ENCODE measurements at regions not wholly inside any gene's neighbourhood (a gene's known extent, or its start where the extent isn't known, plus 50 kb on each side); places are given as distances from the start of the nearest gene placed in this dataset.
"Not testable (repeated sequence)": the region's sequence is repeated elsewhere in the genome, so short reads cannot be mapped to it uniquely, and the experiment has no call there.

DNA sequence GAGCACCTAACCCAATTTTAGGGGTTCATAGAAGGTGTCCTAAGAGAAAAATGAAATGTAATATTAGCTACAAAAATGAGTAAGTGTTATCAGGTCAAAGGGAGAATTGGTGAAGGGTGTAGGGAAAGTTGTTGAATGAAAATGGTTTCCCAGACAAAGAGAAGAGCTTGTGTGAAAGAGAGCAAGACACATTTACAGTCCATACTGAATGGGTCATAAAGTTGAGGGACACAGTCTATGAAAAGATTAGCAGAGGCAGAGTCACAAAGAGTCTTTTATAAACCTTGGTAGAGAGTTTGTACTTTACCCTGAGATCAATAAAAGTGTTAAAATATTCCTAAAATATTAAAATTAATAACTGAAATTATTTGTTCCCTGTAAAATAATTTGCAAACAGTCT lies 759.4 kb downstream of the DIAPH3 start:
- H3K4me3 ChIP-seq (ENCODE audit: low read length): no peak overlapping the region
- H3K36me3 ChIP-seq (ENCODE audit: low read depth, low read length): no peaks in the 10 kb centered on the region
- H3K79me2 ChIP-seq (ENCODE audit: low read length): no peaks in the 10 kb centered on the region
- H3K4me2 ChIP-seq (ENCODE audit: low read length): no peak overlapping the region
- ChIA-PET POLR2A (ENCODE audit: unreplicated experiment) (no interaction called here), CTCF (no interaction called here)
- no peak overlapping the region for H2AFZ ChIP-seq (ENCODE audit: low read length)
- no peaks in the 10 kb centered on the region for H3K9me3 ChIP-seq (ENCODE audit: low read length)
- TF ChIP-seq EZH2 (IDR thresholded peaks at IDR 0.05; ENCODE audit: low read length, unreplicated experiment) (no peak), EZH2phosphoT487 (IDR thresholded peaks at IDR 0.05; ENCODE audit: borderline replicate concordance, low read length) (no peak)
- TF ChIP-seq, protein P1, sequence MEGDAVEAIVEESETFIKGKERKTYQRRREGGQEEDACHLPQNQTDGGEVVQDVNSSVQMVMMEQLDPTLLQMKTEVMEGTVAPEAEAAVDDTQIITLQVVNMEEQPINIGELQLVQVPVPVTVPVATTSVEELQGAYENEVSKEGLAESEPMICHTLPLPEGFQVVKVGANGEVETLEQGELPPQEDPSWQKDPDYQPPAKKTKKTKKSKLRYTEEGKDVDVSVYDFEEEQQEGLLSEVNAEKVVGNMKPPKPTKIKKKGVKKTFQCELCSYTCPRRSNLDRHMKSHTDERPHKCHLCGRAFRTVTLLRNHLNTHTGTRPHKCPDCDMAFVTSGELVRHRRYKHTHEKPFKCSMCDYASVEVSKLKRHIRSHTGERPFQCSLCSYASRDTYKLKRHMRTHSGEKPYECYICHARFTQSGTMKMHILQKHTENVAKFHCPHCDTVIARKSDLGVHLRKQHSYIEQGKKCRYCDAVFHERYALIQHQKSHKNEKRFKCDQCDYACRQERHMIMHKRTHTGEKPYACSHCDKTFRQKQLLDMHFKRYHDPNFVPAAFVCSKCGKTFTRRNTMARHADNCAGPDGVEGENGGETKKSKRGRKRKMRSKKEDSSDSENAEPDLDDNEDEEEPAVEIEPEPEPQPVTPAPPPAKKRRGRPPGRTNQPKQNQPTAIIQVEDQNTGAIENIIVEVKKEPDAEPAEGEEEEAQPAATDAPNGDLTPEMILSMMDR (conservative IDR thresholded peaks at IDR 0.05; ENCODE audit: low read depth, low read length): no peak
- H4K20me1 ChIP-seq (ENCODE audit: low read length): no peaks in the 10 kb centered on the region
- no peaks in the 10 kb centered on the region for H3F3A ChIP-seq (ENCODE audit: low read length, unreplicated experiment)
- no peak for DNase-seq
- intact Hi-C loops (cut with micrococcal nuclease): no loop called here
- H3K4me1 ChIP-seq (ENCODE audit: insufficient read depth, low read length): no peaks in the 10 kb centered on the region
- H3K27me3 ChIP-seq (ENCODE audit: low read length): no peaks in the 10 kb centered on the region
- no peaks in the 10 kb centered on the region for H3K9me2 ChIP-seq (replicated peaks; ENCODE audit: low read length)
- no peak overlapping the region for H3K27ac ChIP-seq (ENCODE audit: low read length)
- BruUV-seq (replicated peaks): no TSS peak
- ATAC-seq: no peak
- H3K9ac ChIP-seq (ENCODE audit: low read length): no peak overlapping the region

DNA sequence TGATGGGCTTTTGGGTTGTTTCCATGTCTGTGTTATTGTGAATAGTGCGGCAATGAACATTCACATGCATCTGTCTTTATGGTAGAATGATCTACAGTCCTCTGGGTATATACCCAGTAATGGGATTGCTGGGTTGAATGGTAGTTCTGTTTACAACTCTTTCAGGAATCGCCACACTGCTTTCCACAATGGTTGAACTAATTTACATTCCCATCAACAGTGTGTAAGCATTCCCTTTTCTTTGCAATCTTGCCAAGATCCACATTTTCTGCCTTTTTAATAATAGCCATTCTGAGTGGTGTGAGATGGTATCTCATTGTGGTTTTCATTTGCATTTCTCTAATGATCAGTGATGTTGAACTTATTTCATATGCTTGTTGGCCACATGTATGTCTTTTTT lies 756.5 kb downstream of the DIAPH3 start:
- H3K27me3 ChIP-seq (ENCODE audit: low read length); DNase-seq; H3K4me1 ChIP-seq (ENCODE audit: insufficient read depth, low read length); H3K9ac ChIP-seq (ENCODE audit: low read length); H3K36me3 ChIP-seq (ENCODE audit: low read depth, low read length); BruUV-seq (replicated peaks); ATAC-seq; H3K79me2 ChIP-seq (ENCODE audit: low read length); H3K9me3 ChIP-seq (ENCODE audit: low read length); H4K20me1 ChIP-seq (ENCODE audit: low read length); H3K4me3 ChIP-seq (ENCODE audit: low read length); intact Hi-C loops (cut with micrococcal nuclease); CTCF ChIA-PET; POLR2A ChIA-PET (ENCODE audit: unreplicated experiment); H3K4me2 ChIP-seq (ENCODE audit: low read length); H3K27ac ChIP-seq (ENCODE audit: low read length); H3F3A ChIP-seq (ENCODE audit: low read length, unreplicated experiment); H2AFZ ChIP-seq (ENCODE audit: low read length); H3K9me2 ChIP-seq (replicated peaks; ENCODE audit: low read length): not testable (repeated sequence)

DNA sequence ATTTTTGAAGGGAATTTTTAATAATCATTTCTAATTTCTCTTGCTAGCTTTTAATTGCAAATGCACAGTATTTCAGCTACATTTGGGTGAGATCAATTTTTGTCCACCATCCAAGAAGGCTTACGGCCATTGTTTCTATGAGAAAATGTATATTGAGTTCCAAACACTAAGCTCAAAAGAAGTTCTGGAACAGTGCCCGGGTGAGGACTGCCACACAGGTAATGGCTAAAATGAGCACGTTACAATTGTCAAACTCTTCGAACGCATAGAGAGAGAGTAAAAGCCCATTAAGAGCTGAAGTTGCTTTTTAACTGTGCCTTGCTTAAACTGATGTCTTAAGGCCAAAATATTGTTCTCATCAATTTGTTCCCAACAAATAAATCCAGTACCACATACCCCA lies 755.0 kb downstream of the DIAPH3 start:
- Histone ChIP-seq H3K9me3 (ENCODE audit: low read length) (no peaks in the 10 kb centered on the region), H3F3A (ENCODE audit: low read length, unreplicated experiment) (no peaks in the 10 kb centered on the region), H3K79me2 (ENCODE audit: low read length) (no peaks in the 10 kb centered on the region), H3K9me2 (replicated peaks; ENCODE audit: low read length) (no peaks in the 10 kb centered on the region), H3K4me1 (ENCODE audit: insufficient read depth, low read length) (no peaks in the 10 kb centered on the region), H4K20me1 (ENCODE audit: low read length) (no peaks in the 10 kb centered on the region), H2AFZ (ENCODE audit: low read length) (no peak overlapping the region), H3K27ac (ENCODE audit: low read length) (no peak overlapping the region), H3K27me3 (ENCODE audit: low read length) (no peaks in the 10 kb centered on the region), H3K4me2 (ENCODE audit: low read length) (no peak overlapping the region), H3K4me3 (ENCODE audit: low read length) (no peak overlapping the region), H3K36me3 (ENCODE audit: low read depth, low read length) (no peaks in the 10 kb centered on the region), H3K9ac (ENCODE audit: low read length) (no peak overlapping the region)
- intact Hi-C loops (cut with micrococcal nuclease): no loop called here
- DNase-seq (no peak), ATAC-seq (no peak)
- ChIA-PET CTCF (no interaction called here), POLR2A (ENCODE audit: unreplicated experiment) (no interaction called here)
- BruUV-seq (replicated peaks): no TSS peak
- TF ChIP-seq, protein P1 (conservative IDR thresholded peaks at IDR 0.05; ENCODE audit: low read depth, low read length): no peak
- TF ChIP-seq EZH2phosphoT487 (IDR thresholded peaks at IDR 0.05; ENCODE audit: borderline replicate concordance, low read length) (no peak), EZH2 (IDR thresholded peaks at IDR 0.05; ENCODE audit: low read length, unreplicated experiment) (no peak)
